ENCODE measurements at regions not wholly inside any gene's neighbourhood (a gene's known extent, or its start where the extent isn't known, plus 50 kb on each side); places are given as distances from the start of the nearest gene placed in this dataset.
"Not testable (repeated sequence)": the region's sequence is repeated elsewhere in the genome, so short reads cannot be mapped to it uniquely, and the experiment has no call there.

DNA sequence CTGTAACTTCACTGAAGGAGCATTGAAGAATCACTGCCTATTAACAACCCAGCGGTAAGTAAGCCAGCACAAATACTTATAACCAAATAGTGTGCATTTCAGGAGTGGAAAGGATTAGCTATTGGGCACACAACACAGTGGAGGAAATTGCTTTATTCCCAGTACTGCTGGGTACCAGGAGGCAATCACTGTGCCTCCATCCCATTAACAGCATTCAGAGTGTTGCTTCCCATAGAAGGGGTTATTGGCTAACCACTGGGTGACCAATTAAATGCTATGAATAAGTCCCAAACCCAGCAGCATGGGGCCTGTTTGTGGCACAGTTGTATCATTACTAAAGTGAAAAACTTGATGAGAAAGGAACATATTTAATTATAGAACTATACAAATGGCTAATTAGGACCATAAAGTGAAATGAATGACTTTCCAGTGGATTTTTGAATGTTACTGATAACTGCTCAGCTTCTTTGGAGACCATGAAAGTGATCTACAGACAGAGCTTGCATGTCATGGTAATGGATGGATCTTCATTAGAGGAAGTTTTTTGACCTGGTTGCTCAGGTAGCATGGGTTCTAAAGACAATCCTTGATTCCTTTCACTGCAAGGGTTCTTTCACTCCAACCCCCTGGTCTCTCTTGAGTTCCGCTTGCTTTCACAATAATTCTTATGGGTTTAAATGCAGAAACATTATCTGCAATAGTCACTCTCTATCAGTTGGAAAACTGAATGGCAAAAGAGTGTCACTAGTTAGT, 413.3 kb upstream of the RORB start:
- Mint-ChIP-seq H3K4me1 (ENCODE audit: low read depth) (no peaks in the 10 kb centered on the region), H3K27ac (no peak overlapping the region), H3K27me3 (ENCODE audit: insufficient read depth) (no peaks in the 10 kb centered on the region), H3K4me3 (no peak overlapping the region), H3K9me3 (peaks cover 16% of the 10 kb centered on the region), H3K36me3 (ENCODE audit: low read depth) (no peaks in the 10 kb centered on the region)
- DNase-seq, result no peak
- TF ChIP-seq, protein P1, sequence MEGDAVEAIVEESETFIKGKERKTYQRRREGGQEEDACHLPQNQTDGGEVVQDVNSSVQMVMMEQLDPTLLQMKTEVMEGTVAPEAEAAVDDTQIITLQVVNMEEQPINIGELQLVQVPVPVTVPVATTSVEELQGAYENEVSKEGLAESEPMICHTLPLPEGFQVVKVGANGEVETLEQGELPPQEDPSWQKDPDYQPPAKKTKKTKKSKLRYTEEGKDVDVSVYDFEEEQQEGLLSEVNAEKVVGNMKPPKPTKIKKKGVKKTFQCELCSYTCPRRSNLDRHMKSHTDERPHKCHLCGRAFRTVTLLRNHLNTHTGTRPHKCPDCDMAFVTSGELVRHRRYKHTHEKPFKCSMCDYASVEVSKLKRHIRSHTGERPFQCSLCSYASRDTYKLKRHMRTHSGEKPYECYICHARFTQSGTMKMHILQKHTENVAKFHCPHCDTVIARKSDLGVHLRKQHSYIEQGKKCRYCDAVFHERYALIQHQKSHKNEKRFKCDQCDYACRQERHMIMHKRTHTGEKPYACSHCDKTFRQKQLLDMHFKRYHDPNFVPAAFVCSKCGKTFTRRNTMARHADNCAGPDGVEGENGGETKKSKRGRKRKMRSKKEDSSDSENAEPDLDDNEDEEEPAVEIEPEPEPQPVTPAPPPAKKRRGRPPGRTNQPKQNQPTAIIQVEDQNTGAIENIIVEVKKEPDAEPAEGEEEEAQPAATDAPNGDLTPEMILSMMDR (IDR thresholded peaks at IDR 0.05), result no peak

DNA sequence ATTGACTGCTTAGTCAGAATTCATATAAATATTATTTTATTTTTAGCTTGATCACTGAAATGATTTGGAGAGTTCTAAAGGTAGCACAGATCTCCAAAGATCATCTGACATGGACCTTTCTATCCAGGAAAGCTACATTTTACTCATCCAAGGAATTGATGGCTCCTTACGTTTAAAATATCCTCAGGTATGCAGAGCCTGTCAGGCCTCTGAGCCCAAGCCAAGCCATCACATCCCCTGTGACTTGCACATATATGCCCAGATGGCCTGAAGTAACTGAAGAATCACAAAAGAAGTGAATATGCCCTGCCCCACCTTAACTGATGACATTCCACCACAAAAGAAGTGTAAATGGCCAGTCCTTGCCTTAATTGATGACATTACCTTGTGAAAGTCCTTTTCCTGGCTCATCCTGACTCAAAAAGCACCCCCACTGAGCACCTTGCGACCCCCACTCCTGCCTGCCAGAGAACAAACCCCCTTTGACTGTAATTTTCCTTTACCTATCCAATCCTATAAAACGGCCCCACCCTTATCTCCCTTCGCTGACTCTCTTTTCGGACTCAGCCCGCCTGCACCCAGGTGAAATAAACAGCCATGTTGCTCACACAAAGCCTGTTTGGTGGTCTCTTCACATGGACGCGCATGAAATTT, 411.6 kb upstream of the RORB start:
- H3K27ac Mint-ChIP-seq; H3K36me3 Mint-ChIP-seq (ENCODE audit: low read depth); H3K27me3 Mint-ChIP-seq (ENCODE audit: insufficient read depth); H3K4me1 Mint-ChIP-seq (ENCODE audit: low read depth); H3K4me3 Mint-ChIP-seq; DNase-seq: not testable (repeated sequence)
- H3K9me3 Mint-ChIP-seq, result peaks cover 22% of the 10 kb centered on the region

- H3K4me1 Mint-ChIP-seq (ENCODE audit: low read depth); H3K27me3 Mint-ChIP-seq (ENCODE audit: insufficient read depth); H3K4me3 Mint-ChIP-seq: not testable (repeated sequence)
Observed at GRCh38 chr9:74090921-74091320, 406.2 kb upstream of the RORB start.

GRCh38 chr9:74092491-74092834, 404.7 kb upstream of the RORB start:
- DNase-seq, result no peak
- H3K27ac Mint-ChIP-seq, result no peak overlapping the region
- peaks cover 34% of the 10 kb centered on the region for H3K9me3 Mint-ChIP-seq
- H3K27me3 Mint-ChIP-seq (ENCODE audit: insufficient read depth), result peaks cover 2% of the 10 kb centered on the region
- H3K4me3 Mint-ChIP-seq, result no peak overlapping the region
- H3K4me1 Mint-ChIP-seq (ENCODE audit: low read depth), result no peaks in the 10 kb centered on the region
- TF ChIP-seq, protein P1 (IDR thresholded peaks at IDR 0.05), result no peak
- no peaks in the 10 kb centered on the region for H3K36me3 Mint-ChIP-seq (ENCODE audit: low read depth)

More at GRCh38 chr9:74090921-74091320, 406.2 kb upstream of the RORB start:
- DNase-seq; H3K27ac Mint-ChIP-seq; H3K36me3 Mint-ChIP-seq (ENCODE audit: low read depth): not testable (repeated sequence)
- H3K9me3 Mint-ChIP-seq, result peaks cover 32% of the 10 kb centered on the region

DNA sequence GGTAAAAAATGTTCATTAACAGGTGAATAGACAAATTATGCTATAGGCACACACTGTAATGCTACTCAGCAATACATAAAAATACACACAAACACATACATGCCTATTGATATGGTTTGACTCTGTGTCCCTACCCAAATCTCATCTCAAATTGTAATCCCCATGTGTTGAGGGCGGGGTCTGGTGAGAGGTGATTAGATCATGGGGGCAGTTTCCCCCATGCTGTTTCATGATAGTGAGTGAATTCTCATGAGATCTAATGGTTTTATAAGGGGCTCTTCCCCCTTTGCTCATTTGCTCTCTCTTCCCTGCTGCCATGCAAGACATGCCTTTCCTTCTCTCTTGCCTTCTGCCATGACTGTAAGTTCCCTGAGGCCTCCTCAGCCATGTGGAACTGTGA, 403.1 kb upstream of the RORB start:
- not testable (repeated sequence) for H3K4me1 Mint-ChIP-seq (ENCODE audit: low read depth); H3K27me3 Mint-ChIP-seq (ENCODE audit: insufficient read depth); DNase-seq; H3K27ac Mint-ChIP-seq; H3K4me3 Mint-ChIP-seq; H3K36me3 Mint-ChIP-seq (ENCODE audit: low read depth)
- H3K9me3 Mint-ChIP-seq, result peaks cover 34% of the 10 kb centered on the region

DNA sequence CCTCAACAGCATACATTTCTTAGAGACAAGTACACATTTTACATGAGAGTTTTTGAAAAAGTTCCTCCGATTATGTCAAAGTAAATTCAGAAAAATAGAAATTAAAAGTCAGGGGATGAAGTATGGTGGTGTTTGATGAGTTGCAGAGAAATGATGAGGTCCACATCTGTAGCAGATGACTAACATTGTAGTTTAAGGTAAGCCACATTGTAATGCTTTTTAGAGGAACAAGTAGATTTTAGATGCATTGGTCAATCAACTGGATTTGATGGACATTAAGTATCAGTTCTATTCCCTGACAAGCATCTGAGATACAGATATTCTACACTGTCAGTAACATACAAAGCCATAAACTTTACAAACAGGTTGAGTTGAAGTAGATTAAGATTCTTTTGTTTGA, 402.4 kb upstream of the RORB start:
- Mint-ChIP-seq H3K27ac (no peak overlapping the region), H3K36me3 (ENCODE audit: low read depth) (no peaks in the 10 kb centered on the region), H3K4me3 (no peak overlapping the region), H3K9me3 (peaks cover 38% of the 10 kb centered on the region), H3K27me3 (ENCODE audit: insufficient read depth) (peaks cover 2% of the 10 kb centered on the region), H3K4me1 (ENCODE audit: low read depth) (no peaks in the 10 kb centered on the region)
- TF ChIP-seq, protein P1 (IDR thresholded peaks at IDR 0.05), result no peak
- DNase-seq, result no peak

DNA sequence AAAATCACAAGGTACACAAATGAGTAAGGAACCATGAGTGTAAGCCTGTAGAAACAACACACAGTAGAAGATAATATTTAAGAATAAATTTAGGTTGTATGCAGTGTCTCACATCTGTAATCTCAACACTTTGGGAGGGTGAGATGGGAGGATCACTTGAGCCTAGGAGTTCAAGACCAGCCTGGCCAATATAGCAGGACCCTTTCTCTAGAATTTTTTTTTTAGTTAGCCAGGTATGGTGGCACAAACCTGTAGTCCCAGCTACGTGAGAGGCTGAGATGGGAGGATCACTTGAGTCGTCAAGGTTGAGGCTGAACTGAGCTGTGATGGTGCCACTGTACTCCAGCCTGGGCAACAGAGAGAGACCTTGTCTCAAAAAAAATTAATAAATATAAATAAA, 401.2 kb upstream of the RORB start:
- TF ChIP-seq, protein P1 (IDR thresholded peaks at IDR 0.05), result no peak
- no peak for DNase-seq
- Mint-ChIP-seq H3K9me3 (peaks cover 33% of the 10 kb centered on the region), H3K27ac (no peak overlapping the region), H3K36me3 (ENCODE audit: low read depth) (no peaks in the 10 kb centered on the region), H3K4me1 (ENCODE audit: low read depth) (no peaks in the 10 kb centered on the region), H3K4me3 (no peak overlapping the region), H3K27me3 (ENCODE audit: insufficient read depth) (peaks cover 2% of the 10 kb centered on the region; the same call in 1 of the 2 replicates)
